GM21360 (cell line): ENCODE measurements at regions not wholly inside any gene's neighbourhood (a gene's known extent, or its start where the extent isn't known, plus 50 kb on each side); places are given as distances from the start of the nearest gene placed in this dataset.
A peak's percentile ranks its signal among the peaks of the same experiment; 100 is the strongest.
"Not testable (repeated sequence)": the region's sequence is repeated elsewhere in the genome, so short reads cannot be mapped to it uniquely, and the experiment has no call there.

Experiments
- ATAC-seq: cut with Tn5 transposase; IDR thresholded peaks from one replicate; pipeline ENCODE4 v1.9.1; 2021; ENCODE audit warnings: mild to moderate bottlenecking, moderate library complexity; ENCODE audit not compliant: unreplicated experiment

DNA sequence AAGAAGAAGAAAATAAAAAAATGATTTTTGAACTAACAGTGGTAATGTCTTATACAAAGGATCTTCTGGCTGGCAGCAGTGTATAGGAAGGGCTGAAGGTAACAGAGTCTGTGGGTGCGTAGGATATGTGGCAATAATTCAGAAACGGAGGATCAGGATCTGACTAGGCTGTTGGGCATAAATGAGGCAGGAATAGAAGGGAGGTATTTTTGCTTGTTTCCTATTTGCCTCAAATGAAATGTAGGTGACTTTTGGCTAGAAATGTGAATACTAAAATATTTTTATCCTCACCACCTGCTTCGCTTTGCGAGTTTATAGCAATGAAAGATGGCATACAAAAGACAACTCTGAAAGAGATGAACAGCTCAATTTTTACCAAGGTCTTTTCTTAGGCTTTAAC, 1086.1 kb upstream of the CELF4 start:
- no peak for ATAC-seq

DNA sequence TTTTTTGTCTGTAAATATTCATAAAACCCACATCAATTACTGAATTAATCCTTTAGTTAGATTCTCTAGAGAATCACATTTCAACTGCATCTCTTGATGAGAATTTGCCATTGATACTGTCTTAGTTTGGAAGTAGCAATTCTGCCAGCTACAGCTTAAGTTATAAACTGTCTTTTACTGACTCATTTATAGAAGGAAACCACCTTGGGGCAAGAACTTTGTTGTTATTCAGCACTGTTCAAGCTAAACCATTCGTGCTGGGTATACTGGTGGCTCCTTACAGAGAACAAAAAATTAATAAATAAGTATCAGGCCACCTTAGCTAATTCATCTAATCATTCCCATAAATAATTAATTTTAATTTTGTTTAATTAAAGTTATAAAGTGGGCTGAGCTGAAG, 1082.6 kb upstream of the CELF4 start:
- ATAC-seq = no peak

DNA sequence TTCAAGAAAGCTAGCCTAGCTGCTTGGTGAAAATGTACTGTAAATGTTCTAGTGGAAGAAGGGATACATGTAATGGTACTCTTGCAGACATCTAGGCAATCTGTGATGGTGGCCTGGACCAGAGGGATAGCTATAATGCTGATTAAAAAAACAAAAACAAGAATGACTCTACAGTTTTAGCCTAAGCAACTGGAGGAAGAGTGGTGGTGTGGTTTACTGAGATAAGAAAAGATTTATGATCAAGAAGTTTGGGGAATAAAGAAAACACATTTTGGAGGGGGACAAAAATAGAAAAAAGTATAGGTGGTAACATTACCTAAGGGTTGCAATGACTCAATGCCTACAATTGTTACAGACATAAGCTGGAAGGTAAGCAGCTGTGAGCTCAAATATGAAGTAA, 1080.7 kb upstream of the CELF4 start:
- no peak for ATAC-seq

DNA sequence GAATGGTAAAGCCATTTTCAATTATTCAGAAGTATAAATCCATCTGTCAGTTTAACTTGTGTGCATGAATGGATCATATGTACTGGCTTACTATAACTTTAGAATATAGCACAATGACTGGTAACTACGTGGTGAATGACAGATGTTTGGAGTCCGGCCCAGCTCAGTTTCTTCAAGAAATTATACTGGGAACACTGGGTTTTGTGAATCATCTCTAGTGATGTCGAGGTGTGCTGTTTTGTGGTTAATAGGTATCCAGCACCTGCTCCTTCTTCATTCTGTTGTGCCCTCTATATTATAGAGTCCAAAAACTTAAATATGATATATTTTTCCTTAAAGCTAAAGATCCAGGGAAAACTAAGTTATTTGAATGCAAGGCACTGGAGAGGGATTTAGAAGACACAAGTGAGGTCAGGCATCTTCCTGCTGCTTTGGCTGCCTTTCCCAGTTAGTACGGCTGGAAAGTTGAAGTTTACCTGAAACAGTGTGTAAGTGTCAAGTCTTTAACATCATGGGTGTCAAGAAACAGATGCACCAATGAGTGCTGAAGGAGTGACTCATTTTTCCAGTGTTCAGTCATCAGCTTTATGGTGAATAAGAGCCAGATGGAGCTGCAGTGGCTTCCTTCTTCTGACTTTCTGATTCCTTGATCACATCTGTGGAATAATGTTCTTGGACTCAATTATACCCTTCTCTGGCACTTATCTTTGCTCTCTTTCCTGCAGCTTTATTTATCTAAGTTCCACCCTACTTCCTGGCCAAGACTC, 1079.5 kb upstream of the CELF4 start:
- no peak for ATAC-seq

DNA sequence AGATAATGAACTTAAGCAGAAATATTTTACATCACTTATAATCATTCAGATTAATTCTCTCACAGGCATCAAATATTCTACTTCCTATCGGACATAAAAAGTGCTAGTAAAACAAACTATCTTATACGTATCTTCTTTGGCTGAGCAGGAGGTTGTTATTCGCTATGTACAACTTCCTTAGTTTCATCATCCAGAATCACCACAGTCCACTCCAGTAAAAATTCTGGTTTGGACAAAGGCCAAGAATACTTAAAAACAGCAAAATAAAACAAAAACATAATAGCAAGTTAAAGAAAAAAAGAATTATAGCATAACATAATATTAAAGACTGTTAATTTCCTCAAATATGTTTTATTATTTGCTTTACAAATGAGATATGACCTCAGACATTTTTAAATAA, 1077.1 kb upstream of the CELF4 start:
- no peak for ATAC-seq

DNA sequence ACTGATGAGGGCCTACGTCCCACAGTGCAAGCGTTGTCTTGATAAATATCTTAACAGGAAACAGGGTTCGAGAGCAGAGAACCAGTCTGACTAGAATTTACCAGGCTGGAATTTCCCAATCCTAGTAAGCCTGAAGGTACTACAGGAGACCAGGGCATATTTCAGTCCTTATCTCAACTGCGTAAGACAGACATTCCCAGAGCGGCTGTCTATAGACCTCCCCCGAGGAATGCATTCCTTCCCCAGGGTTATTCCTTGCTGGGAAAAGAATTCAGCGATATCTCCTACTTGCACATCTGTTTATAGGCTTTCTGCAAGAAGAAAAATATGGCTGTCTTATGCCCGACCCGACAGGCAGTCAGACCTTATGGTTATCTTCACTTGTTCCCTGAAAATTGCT, 1074.1 kb upstream of the CELF4 start:
- not testable (repeated sequence) for ATAC-seq

DNA sequence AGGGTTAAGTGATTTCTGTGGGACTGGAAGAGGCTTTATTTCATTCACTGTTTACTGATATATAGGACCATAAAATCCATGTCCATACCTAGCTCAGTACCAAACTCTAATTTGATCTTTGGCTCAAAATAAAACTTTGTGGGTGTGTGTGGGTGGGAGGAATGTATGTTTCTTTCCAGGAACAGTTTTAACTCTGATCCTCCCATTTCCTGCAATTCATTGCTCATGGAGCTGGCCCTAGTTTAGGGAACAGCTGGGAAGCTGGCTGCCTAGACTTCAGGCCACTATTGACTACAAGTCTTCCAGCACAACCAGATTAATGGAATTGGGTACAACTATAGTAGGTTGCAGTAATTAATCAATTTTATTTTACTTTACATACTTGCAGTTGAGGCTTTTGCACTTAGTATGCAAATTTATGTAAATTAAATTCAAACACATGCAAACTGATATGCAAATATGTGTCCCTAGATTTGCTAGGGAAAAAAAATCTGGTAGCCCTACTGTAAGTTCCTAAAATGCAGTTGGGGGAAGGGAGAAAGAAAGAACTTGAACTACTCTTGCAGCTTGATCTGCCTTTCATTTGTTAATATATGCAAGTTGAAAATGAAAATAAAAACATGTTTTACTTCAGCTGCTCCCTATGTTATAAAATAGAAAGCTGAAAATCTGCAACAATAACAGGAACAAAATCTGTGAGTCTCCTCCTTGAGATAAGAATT, 1070.3 kb upstream of the CELF4 start:
- ATAC-seq = no peak

DNA sequence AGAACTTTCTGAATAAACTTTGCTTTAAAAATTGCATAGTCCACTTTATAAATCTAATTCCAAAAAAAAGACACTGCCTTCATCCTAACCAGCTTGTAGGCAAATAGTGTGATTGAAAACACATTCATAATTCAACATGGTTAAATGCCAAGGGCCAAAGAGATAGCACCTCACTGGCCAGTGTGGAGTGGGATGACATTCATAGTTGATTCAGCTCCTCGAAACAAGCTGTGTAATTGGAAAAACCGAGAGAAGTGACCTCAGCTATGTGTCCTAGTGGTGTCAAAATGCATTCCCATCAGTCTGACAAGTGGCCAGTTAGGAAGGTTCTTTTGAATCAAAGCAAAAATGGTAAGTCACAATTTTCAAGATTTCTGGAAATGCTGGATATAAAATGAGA, 1068.5 kb upstream of the CELF4 start:
- ATAC-seq = no peak

DNA sequence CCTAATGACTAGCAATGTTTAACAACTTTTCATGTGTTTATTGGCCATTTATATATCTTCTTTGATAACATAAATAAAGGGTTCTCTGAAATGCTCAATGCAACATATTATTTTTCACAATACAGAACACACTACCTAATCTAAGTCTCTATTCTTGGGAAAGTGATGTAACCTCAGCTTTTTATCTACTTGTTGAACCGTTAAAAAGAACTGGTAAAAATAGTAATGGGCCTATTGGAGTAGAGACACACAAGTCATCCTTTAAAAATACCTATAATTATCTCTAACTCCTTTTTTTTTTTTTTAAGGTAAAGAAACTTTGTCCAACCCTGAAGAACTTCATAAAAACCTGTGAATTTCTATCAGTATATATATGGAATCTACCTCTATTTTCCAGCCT, 1067.7 kb upstream of the CELF4 start:
- ATAC-seq = no peak

DNA sequence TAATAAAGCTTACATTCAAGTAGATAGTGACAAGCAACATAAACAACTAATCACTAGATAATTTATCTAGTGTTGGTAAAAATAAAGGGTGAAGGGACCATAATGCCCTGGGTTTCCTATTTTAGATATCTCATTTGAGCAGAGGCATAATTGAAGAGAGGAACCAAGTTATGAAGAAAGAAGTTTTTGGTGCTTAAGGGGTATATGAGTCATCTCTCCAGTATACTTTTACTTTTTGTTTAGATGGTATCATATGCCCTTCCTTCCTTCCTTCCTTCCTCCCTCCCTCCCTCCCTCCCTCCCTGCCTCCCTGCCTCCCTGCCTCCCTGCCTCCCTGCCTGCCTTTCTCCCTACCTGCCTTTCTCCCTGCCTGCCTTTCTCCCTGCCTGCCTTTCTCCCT, 1053.5 kb upstream of the CELF4 start:
- peak; percentile 61 for ATAC-seq

DNA sequence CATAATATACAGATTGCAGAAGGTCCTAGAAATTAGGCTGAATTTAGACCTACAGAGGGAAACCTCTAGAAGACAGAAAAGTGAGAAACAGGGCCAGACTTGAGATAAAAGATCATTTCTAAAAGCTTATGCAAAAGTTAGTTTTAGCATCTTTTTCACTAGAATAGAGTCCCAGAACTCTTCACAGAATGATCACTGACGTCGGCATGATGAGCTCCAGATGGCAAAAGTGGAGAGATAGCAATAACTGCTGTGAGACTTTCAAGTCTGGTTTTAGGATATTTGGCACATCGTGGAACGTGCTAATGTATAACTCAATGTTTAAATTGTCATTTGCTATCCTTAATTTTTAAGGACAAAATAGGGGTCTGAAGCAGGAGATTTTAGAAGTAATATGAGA, 1050.7 kb upstream of the CELF4 start:
- ATAC-seq = no peak

DNA sequence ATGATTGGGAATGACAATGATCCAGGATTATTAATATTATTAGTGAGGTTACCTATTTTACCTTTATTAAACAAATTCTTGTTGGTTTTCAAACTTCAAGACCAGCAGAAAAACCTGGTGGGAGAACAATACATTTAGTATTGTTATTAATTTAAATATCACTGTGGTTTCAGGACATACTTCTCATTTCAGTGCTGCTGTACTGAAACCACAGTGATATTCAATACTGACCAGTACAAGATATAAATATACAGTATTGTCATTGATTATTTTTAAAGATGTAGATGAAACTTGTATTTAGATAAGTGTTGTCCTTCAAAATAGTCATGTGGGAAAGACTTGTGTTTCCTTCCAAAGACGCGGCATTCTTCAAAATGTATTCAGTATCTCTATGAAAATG, 1047.3 kb upstream of the CELF4 start:
- no peak for ATAC-seq

DNA sequence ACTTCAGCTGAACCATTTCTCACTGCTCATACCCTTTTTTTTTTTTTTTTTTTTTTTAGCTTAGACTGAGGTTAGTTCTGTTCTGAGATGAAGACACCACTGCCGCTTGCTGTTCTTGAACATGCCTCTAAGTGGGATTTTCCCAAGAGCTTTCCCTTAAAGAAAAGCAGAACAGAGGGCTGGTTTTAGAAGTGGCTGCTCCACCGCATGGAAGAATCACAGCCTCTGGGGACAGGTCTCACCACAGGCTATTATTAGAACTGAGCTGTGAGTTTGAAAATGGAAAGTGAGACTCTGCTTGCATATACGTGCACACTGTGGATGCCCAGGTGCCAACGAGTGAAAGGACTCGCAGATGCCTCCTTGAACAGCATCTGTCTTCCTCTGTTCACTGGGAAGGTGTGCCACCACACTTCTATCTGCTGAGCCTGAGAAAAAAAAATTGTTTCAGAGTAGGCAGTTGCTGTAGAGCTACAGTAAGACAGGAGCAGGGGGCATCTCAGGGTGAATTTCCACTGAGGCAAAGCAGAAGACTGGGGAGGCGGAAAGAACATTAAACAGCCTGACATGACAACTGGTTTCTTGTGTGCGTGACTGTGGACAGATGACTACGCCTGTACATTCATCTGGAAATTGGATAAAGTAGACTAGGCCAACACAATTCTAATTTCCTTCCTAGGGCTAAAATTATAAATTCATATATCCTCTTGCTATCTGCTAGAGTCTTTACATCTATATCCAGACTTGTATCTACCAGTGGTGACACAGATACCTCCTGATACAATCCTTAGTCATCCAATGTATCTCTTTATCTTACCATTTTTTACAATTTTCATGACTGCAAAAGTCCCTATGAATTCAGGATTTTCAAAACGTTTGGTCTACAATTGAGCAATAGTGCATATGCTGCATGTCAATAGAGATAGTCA, 1045.7 kb upstream of the CELF4 start:
- peak; percentile 81 for ATAC-seq

DNA sequence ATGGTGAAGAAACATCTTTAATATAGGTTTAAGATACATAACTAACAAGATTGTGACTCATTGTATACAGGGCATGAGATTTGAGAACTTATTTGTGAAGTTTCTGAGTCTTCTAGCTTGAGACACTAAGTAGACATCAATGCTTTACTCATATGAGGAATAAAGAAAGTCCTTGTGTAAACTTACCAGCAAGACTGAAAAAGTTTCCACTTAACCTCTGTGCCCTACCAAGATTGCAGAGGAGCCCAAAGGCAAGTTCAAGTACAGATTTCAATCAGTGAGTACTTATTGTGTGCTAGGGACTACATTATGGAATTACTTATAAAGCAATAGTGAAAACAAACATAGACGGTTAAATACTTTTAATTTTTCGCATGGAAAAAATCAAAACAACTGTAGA, 1041.2 kb upstream of the CELF4 start:
- ATAC-seq = peak; percentile 35

DNA sequence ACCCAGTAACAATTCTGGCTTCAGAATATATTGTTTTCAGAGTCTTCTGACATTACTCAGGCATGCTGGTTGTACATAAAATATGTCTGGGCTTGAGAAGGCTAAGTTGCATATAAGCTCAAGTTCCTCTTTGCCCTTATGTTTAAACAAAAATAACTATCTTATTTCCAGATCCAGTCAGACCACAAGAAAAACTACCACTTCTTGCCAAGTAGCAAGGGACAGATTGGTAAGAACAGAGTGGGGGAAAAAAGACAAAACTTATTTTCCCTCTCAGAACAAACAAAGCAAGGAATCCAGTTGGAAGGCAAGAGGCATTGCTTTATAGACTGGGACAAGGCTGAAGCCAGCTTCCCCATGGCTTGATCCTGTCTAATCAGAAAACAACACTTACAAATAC, 1036.7 kb upstream of the CELF4 start:
- ATAC-seq = no peak

DNA sequence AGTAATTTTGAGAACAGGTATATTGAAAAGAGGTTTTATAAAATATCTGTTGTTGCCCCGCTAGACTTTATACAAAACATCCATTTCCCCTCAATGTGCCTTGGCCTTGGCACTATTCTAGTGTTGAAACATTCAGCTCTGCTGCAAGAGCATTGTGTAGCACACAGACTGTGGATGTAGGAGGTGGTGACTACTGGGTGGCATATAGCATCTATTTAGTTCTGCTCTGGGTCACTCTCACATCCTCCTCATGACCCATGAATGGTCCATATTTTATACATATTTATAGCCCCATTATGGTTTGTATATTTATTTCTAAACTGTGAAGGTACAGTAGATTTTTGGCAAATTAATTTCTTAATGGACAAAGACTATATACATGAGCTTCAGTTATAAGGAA, 1022.0 kb upstream of the CELF4 start:
- ATAC-seq = no peak

DNA sequence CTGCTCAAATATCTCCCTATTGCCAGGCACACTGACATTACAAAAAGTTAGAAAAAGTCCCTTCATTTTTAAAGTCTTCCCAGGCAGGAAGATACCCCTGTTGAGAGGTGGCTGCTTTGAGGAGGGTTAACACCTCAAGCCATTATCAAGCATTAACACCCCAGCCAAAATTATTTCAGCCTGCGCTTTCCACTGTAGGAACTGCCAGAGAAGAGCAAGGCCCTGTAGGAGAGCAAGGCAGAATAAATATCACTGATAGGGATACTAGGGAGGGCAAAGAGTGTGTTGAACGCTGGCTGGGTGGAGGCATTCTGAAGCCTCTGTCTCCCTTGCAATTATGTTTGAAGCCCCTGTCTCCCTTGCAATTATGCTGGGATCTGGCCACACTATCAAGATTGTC, 1020.7 kb upstream of the CELF4 start:
- ATAC-seq = no peak

DNA sequence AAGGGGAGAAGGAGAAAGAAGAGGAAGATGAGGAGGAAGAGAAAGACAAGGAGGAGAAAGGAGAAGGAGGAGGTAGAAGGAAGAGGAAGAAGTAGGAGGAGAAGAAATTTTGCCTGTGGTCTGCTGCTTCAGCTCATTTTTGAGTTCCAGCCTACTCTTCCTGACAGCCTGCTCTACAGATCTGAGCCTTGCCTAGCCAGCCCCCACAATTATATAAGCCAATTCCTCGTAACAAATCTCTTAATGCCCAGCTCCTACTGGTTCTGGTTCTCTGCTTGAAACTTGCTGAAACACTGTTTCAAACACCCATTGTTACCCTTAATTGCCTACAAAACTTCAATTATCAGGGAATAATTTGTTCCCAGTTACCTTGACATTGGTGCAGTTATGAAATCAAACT, 1014.2 kb upstream of the CELF4 start:
- ATAC-seq = no peak

DNA sequence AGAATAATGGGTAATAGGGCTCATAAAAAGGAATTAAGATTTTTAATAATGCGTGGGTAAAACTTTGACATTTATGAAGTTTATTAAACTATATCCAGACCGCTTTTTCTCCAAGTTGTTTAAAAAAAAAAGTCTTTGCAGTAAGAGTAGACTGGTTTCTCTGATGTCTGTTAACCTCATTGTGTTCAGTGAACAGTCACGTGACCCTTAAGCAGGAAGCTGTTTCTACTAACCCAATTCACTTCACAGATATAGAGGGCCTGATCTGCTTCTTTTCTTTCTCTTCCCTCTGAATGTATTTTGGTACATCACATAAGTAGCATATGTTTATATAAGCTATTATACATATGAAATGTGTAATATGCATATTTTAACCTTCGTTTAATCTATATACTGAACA, 1011.3 kb upstream of the CELF4 start:
- no peak for ATAC-seq

DNA sequence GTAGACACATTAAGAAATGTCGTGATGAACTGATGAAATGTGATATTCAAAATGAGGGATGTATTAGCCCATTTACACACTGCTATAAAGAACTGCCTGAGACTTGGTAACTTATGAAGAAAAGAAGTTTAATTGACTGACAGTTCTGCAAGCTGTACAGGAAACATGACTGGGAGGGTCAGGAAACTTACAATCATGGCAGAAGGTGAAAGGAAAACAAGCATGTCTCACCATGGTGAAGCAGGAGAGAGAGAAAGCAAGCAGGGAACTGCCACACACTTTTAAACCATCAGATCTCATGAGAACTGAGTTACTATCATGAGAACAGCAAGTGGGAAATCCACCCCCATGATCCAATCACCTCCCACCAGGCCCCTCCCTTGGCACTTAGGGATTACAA, 1010.8 kb upstream of the CELF4 start:
- ATAC-seq = no peak

DNA sequence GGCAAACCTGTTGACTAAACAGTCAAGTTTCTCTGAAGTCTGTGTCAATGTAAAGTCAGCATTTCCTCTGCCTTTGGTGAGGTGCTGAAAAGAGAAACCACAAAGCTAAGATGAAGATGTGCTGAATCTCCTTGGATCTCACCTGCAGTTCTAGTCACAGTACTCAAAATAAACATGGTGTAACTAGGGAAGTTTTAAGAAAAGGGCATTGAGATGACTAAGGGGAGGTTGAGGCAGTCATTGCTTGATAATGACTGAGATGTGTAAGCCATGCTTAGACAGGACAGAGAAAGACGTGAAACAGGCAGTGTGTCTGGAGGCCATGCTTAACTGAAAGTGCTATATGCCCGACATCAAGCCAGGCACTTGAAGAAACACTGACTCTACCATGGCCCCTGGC, 1010.0 kb upstream of the CELF4 start:
- ATAC-seq = no peak

DNA sequence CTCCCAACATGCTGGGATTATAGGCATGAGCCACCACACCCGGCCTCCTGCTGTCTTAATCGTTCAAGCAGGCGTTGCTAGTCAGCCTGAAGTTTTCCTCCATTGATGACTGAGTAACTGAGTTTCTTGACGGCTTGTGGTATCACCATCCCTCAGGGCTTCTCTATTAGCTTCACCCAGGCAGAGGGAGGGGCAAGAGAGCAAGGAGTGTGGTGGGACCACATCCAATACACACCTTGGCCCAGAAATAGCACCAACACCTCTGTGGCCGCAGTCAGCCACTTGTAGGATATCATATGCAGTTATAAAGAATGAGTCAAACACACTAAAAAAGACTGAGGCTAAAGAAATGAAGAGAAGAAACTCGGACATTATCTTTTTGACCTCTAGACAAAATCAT, 1009.4 kb upstream of the CELF4 start:
- ATAC-seq = no peak
